ENCODE measurements at regions not wholly inside any gene's neighbourhood (a gene's known extent, or its start where the extent isn't known, plus 50 kb on each side); places are given as distances from the start of the nearest gene placed in this dataset.

- no peak for DNase-seq
- Mint-ChIP-seq H3K4me1 (ENCODE audit: low read depth, unreplicated experiment) (no peaks in the 10 kb centered on the region), H3K27me3 (ENCODE audit: unreplicated experiment) (no peaks in the 10 kb centered on the region), H3K9me3 (ENCODE audit: low read depth, unreplicated experiment) (peaks cover 6% of the 10 kb centered on the region), H3K4me3 (ENCODE audit: low read depth, unreplicated experiment) (no peak overlapping the region), H3K36me3 (ENCODE audit: insufficient read depth, unreplicated experiment) (no peaks in the 10 kb centered on the region), H3K27ac (ENCODE audit: unreplicated experiment) (no peak overlapping the region)
- intact Hi-C loops (cut with micrococcal nuclease; ENCODE audit: unreplicated experiment), result no loop called here
- CTCF ChIA-PET, result no interaction called here
- BruUV-seq (replicated peaks), result no TSS peak
- TF ChIP-seq CTCF (IDR thresholded peaks at IDR 0.05; ENCODE audit: unreplicated experiment), result no peak
Measured at GRCh38 chr6:66687611-66688140, 980.6 kb upstream of the EYS start.

GRCh38 chr6:66675906-66676305 is 968.9 kb upstream of the EYS start:
- no peaks in the 10 kb centered on the region for H3K27me3 Mint-ChIP-seq (ENCODE audit: unreplicated experiment)
- no peak overlapping the region for H3K4me3 Mint-ChIP-seq (ENCODE audit: low read depth, unreplicated experiment)
- BruUV-seq (replicated peaks), result no TSS peak
- CTCF ChIA-PET, result no interaction called here
- no peaks in the 10 kb centered on the region for H3K36me3 Mint-ChIP-seq (ENCODE audit: insufficient read depth, unreplicated experiment)
- intact Hi-C loops (cut with micrococcal nuclease; ENCODE audit: unreplicated experiment), result no loop called here
- peaks cover 7% of the 10 kb centered on the region for H3K9me3 Mint-ChIP-seq (ENCODE audit: low read depth, unreplicated experiment)
- no peaks in the 10 kb centered on the region for H3K4me1 Mint-ChIP-seq (ENCODE audit: low read depth, unreplicated experiment)
- no peak for TF ChIP-seq CTCF (IDR thresholded peaks at IDR 0.05; ENCODE audit: unreplicated experiment)
- no peak overlapping the region for H3K27ac Mint-ChIP-seq (ENCODE audit: unreplicated experiment)
- no peak for DNase-seq

GRCh38 chr6:66664112-66664511 is 957.1 kb upstream of the EYS start:
- CTCF ChIA-PET, result no interaction called here
- no TSS peak for BruUV-seq (replicated peaks)
- Mint-ChIP-seq H3K36me3 (ENCODE audit: insufficient read depth, unreplicated experiment) (no peaks in the 10 kb centered on the region), H3K4me3 (ENCODE audit: low read depth, unreplicated experiment) (no peak overlapping the region), H3K4me1 (ENCODE audit: low read depth, unreplicated experiment) (no peaks in the 10 kb centered on the region), H3K27me3 (ENCODE audit: unreplicated experiment) (no peaks in the 10 kb centered on the region), H3K27ac (ENCODE audit: unreplicated experiment) (no peak overlapping the region), H3K9me3 (ENCODE audit: low read depth, unreplicated experiment) (no peaks in the 10 kb centered on the region)
- no peak for TF ChIP-seq CTCF (IDR thresholded peaks at IDR 0.05; ENCODE audit: unreplicated experiment)
- no peak for DNase-seq
- intact Hi-C loops (cut with micrococcal nuclease; ENCODE audit: unreplicated experiment), result no loop called here

GRCh38 chr6:66662721-66663507 is 955.9 kb upstream of the EYS start:
- H3K9me3 Mint-ChIP-seq (ENCODE audit: low read depth, unreplicated experiment), result no peaks in the 10 kb centered on the region
- CTCF ChIA-PET, result no interaction called here
- no TSS peak for BruUV-seq (replicated peaks)
- H3K27ac Mint-ChIP-seq (ENCODE audit: unreplicated experiment), result no peak overlapping the region
- intact Hi-C loops (cut with micrococcal nuclease; ENCODE audit: unreplicated experiment), result no loop called here
- no peak for TF ChIP-seq CTCF (IDR thresholded peaks at IDR 0.05; ENCODE audit: unreplicated experiment)
- H3K4me1 Mint-ChIP-seq (ENCODE audit: low read depth, unreplicated experiment), result no peaks in the 10 kb centered on the region
- no peaks in the 10 kb centered on the region for H3K27me3 Mint-ChIP-seq (ENCODE audit: unreplicated experiment)
- no peaks in the 10 kb centered on the region for H3K36me3 Mint-ChIP-seq (ENCODE audit: insufficient read depth, unreplicated experiment)
- no peak for DNase-seq
- H3K4me3 Mint-ChIP-seq (ENCODE audit: low read depth, unreplicated experiment), result no peak overlapping the region

Measured in Calu3 (cell line).